NB4 (cell line): ENCODE measurements at regions not wholly inside any gene's neighbourhood (a gene's known extent, or its start where the extent isn't known, plus 50 kb on each side); places are given as distances from the start of the nearest gene placed in this dataset.

ENCODE experiments used
- DNase-seq: peaks from one replicate; pipeline ENCODE4 v3.0.0; 2010; ENCODE audit warnings: low read depth
- H3K4me3 ChIP-seq: one replicate; pipeline ENCODE4 v1.5.1; 2011; ENCODE audit warnings: mild to moderate bottlenecking, low read depth, low read length, moderate library complexity
- MYC ChIP-seq: IDR thresholded peaks from 2 replicates; pipeline ENCODE4 v1.6.1; 2011; ENCODE audit warnings: low read depth, low read length
- POLR2A ChIP-seq: IDR thresholded peaks from 2 replicates; pipeline ENCODE4 v1.6.1; 2011; ENCODE audit warnings: mild to moderate bottlenecking; ENCODE audit not compliant: insufficient read length; ENCODE audit errors: extremely low read depth
- TF ChIP-seq, protein P1 (sequence below): IDR thresholded peaks from 2 replicates; pipeline ENCODE4 v1.6.1; 2011; ENCODE audit warnings: low read depth, low read length
- TF ChIP-seq, protein P2 (sequence below): IDR thresholded peaks from one replicate; pipeline ENCODE4 v1.5.1; 2012; ENCODE audit warnings: low read depth, low read length

DNA sequence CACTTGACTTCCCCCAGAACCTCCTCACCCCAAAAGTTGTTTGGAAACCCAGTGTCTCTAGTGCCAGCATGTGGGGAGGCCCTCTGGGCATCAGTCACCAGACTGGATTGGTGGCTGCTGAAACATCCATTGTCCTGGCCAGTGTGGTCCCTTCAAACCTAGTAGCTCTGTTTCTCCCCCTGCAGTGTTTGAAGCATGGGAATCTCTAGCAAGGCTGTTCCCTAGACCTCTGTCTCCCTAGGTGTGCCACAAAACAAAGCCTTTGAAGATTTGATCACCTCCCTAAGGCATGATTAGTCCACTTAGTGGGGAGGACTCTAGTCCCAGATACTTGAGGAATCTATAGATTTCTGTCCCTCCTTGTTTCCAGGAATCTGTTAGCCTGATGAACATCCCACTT is 60.3 kb downstream of the ARF6 start:
- no peak overlapping the region for H3K4me3 ChIP-seq
- TF ChIP-seq, protein P1, sequence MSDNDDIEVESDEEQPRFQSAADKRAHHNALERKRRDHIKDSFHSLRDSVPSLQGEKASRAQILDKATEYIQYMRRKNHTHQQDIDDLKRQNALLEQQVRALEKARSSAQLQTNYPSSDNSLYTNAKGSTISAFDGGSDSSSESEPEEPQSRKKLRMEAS, result no peak
- TF ChIP-seq MYC (no peak), POLR2A (no peak)
- TF ChIP-seq, protein P2, sequence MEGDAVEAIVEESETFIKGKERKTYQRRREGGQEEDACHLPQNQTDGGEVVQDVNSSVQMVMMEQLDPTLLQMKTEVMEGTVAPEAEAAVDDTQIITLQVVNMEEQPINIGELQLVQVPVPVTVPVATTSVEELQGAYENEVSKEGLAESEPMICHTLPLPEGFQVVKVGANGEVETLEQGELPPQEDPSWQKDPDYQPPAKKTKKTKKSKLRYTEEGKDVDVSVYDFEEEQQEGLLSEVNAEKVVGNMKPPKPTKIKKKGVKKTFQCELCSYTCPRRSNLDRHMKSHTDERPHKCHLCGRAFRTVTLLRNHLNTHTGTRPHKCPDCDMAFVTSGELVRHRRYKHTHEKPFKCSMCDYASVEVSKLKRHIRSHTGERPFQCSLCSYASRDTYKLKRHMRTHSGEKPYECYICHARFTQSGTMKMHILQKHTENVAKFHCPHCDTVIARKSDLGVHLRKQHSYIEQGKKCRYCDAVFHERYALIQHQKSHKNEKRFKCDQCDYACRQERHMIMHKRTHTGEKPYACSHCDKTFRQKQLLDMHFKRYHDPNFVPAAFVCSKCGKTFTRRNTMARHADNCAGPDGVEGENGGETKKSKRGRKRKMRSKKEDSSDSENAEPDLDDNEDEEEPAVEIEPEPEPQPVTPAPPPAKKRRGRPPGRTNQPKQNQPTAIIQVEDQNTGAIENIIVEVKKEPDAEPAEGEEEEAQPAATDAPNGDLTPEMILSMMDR, result no peak
- no peak for DNase-seq

GRCh38 chr14:49954171-49954631 is 61.3 kb downstream of the ARF6 start:
- TF ChIP-seq POLR2A (no peak), MYC (no peak)
- H3K4me3 ChIP-seq, result no peak overlapping the region
- no peak for DNase-seq

GRCh38 chr14:49955024-49955423 is 62.1 kb downstream of the ARF6 start:
- TF ChIP-seq POLR2A (no peak), MYC (no peak)
- TF ChIP-seq, protein P1, result no peak
- TF ChIP-seq, protein P2, result no peak
- no peak for DNase-seq
- no peak overlapping the region for H3K4me3 ChIP-seq

GRCh38 chr14:49957089-49957852 is 64.4 kb downstream of the ARF6 start:
- no peak for TF ChIP-seq MYC
- TF ChIP-seq, protein P2, result no peak
- TF ChIP-seq, protein P1, result no peak
- TF ChIP-seq POLR2A, result no peak
- H3K4me3 ChIP-seq, result no peak overlapping the region
- no peak for DNase-seq

- DNase-seq, result no peak
- TF ChIP-seq, protein P1, result no peak
- TF ChIP-seq POLR2A, result no peak
- no peak for TF ChIP-seq MYC
- no peak overlapping the region for H3K4me3 ChIP-seq
Observed at GRCh38 chr14:49959822-49960408, 67.0 kb downstream of the ARF6 start.

DNA sequence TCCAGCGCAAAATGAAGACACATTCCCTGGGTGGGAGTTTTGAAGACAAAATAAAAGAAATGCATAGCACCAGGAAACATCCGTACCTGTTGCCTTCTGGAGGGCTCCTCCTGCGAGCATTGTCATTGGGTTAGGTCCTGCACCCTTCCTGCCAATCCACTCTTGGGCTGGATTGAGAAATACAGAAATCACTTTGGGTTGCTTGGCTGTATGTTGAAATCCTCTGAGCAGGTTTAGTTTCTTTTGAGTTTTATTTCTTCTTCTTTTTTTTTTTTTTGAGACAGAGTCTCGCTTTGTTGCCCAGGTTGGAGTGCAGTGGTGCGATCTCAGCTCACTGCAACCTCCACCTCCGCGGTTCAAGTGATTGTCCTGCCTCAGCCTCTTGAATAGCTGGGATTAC is 67.6 kb downstream of the ARF6 start:
- H3K4me3 ChIP-seq, result no peak overlapping the region
- DNase-seq, result peak; percentile 46
- no peak for TF ChIP-seq MYC
- TF ChIP-seq, protein P2, result no peak
- no peak for TF ChIP-seq POLR2A
- TF ChIP-seq, protein P1, result no peak
